H1 (cell line): ENCODE measurements at regions not wholly inside any gene's neighbourhood (a gene's known extent, or its start where the extent isn't known, plus 50 kb on each side); places are given as distances from the start of the nearest gene placed in this dataset.
"Not testable (repeated sequence)": the region's sequence is repeated elsewhere in the genome, so short reads cannot be mapped to it uniquely, and the experiment has no call there.

Experiments
- POLR2A ChIP-seq, 2 experiments: IDR thresholded peaks; 1 replicate in 1 of 2; 2 replicates in 1 of 2; pipeline ENCODE4 v1.6.1; 2011; ENCODE audit warnings: low read depth in 2 of 2, low read length in 2 of 2, mild to moderate bottlenecking in 2 of 2; ENCODE audit errors: control extremely low read depth in 1 of 2
- POLR2AphosphoS5 ChIP-seq: IDR thresholded peaks from 2 replicates; pipeline ENCODE4 v1.6.1; 2011; ENCODE audit warnings: low read depth, low read length
- TAF1 ChIP-seq: IDR thresholded peaks from 2 replicates; pipeline ENCODE4 v1.6.1; 2011; ENCODE audit warnings: mild to moderate bottlenecking, low read depth, low read length

DNA sequence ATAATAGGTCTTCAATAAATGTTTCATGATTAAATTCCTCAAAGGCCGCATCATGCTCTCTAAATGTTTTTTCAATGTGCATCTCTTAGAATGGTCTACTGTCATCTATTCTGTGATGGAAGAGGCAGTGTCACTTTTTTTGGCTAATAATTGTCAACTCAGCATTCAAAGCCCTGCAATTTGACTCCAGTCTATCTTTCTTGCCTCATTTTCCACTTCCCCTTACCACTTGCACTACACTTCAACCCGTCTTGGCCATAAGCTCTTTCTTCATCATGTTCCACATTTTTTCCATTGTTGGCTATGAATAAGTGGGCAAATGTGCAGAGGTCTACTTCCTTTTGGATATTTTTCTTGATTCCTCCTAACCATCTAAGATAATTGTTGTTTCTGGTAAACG is 59.2 kb upstream of the POMZP3 start:
- not testable (repeated sequence) for TF ChIP-seq POLR2A (IDR thresholded peaks at IDR 0.05; ENCODE audit: control extremely low read depth in 1 of 2, low read depth in 2 of 2, low read length in 2 of 2); POLR2AphosphoS5; TAF1
